ENCODE measurements at regions not wholly inside any gene's neighbourhood (a gene's known extent, or its start where the extent isn't known, plus 50 kb on each side); places are given as distances from the start of the nearest gene placed in this dataset.

DNA sequence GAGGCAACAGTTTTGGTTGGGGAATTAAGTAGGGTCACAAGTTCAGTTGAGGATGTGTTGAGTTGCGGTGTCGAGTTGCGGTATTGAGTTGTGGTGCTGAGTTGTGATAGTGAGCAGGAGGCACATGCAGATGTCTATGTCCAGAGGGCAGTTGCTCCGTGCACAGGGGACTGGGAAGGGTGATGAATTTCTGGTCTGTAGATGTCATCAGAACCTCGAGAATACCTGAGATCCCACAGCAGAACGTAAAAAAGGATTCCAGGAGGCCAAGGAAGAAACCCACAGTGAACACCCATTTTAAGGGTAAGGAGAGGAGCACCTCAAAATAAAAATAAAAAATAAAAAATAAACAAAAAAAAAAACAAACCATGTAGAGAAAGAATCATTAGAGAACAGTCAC, 354.4 kb upstream of the ARGLU1 start:
- no peaks in the 10 kb centered on the region for H3K36me3 ChIP-seq
- no peak overlapping the region for H3K27ac ChIP-seq (replicated peaks in 1 of 4)
- no peaks in the 10 kb centered on the region for H3K9me3 ChIP-seq
- no peaks in the 10 kb centered on the region for H3K27me3 ChIP-seq
- no peak for DNase-seq (ENCODE audit: extremely low spot score)
- intact Hi-C loops (cut with DNase I), result loop anchor here (5.0 kb wide), 1 partner anchor 200 kb away; no protein-coding TSS in a partner anchor
- WGBS, result 88% methylated on average over 6 of the region's 6 CpGs
- no peak overlapping the region for H3K4me3 ChIP-seq
- TF ChIP-seq POLR2AphosphoS5 (IDR thresholded peaks at IDR 0.05) (no peak), POLR2A (IDR thresholded peaks at IDR 0.05; ENCODE audit: low read depth) (no peak), EP300 (IDR thresholded peaks at IDR 0.05) (no peak)
- TF ChIP-seq, protein P1, sequence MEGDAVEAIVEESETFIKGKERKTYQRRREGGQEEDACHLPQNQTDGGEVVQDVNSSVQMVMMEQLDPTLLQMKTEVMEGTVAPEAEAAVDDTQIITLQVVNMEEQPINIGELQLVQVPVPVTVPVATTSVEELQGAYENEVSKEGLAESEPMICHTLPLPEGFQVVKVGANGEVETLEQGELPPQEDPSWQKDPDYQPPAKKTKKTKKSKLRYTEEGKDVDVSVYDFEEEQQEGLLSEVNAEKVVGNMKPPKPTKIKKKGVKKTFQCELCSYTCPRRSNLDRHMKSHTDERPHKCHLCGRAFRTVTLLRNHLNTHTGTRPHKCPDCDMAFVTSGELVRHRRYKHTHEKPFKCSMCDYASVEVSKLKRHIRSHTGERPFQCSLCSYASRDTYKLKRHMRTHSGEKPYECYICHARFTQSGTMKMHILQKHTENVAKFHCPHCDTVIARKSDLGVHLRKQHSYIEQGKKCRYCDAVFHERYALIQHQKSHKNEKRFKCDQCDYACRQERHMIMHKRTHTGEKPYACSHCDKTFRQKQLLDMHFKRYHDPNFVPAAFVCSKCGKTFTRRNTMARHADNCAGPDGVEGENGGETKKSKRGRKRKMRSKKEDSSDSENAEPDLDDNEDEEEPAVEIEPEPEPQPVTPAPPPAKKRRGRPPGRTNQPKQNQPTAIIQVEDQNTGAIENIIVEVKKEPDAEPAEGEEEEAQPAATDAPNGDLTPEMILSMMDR (IDR thresholded peaks at IDR 0.05), result no peak
- H3K4me1 ChIP-seq, result peaks cover 0 to 29% (median 19%) of the 10 kb centered on the region in 4 donors

DNA sequence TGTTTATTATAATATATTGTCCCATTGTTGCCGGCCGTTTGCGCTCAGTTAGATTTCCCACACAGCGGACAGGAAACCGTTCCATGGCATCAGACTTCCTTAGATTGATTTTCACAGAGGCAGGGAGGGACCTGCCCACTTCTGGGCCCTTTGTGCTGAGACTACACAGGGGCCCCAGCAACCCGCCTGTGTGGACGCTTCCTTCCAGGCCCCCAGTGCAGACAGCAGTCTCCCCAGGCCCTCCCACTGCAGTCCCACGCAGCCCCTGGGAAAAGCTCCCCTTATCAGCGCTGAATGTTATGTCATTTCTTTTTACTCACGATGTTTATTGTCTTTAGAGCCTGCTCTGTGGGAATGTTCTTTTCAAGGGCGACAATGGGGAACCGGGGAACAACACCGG, 351.7 kb upstream of the ARGLU1 start:
- Histone ChIP-seq H3K4me3 (no peak overlapping the region), H3K4me1 (peaks cover 0 to 33% (median 24%) of the 10 kb centered on the region in 4 donors), H3K36me3 (no peaks in the 10 kb centered on the region), H3K27ac (replicated peaks in 1 of 4) (peak overlapping the region; percentile 83 to 88 (median 85)), H3K27me3 (no peaks in the 10 kb centered on the region), H3K9me3 (no peaks in the 10 kb centered on the region)
- no peak for DNase-seq (ENCODE audit: extremely low spot score)
- 61% methylated on average over 13 of the region's 13 CpGs for WGBS
- intact Hi-C loops (cut with DNase I), result loop anchor here (5.0 to 10.0 kb wide), 2 partner anchors 203 to 355 kb away; partner anchors contain the start of gene ARGLU1
- TF ChIP-seq, protein P1 (IDR thresholded peaks at IDR 0.05), result no peak
- TF ChIP-seq EP300 (IDR thresholded peaks at IDR 0.05) (no peak), POLR2A (IDR thresholded peaks at IDR 0.05; ENCODE audit: low read depth) (no peak), POLR2AphosphoS5 (IDR thresholded peaks at IDR 0.05) (peak; percentile 15 to 20)

DNA sequence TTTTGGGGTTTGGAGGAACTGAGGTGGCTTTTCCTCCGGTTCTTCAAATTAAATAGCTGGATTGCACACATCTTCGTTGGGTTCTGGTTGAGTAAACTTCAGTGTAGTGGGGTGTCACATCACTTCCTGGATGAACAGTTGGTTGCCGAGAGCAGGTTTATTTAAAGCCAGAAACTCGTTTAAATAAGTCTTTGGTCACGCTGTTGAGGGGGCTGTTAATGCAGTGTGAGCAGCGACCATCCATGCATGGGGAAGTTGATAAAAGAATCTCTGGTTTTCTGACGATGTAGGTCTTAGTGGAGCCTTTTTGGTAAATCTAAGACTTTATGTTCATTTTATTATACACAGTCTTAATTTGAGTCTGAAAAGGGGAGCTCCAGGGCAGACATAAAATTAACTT, 351.2 kb upstream of the ARGLU1 start:
- Histone ChIP-seq H3K9me3 (no peaks in the 10 kb centered on the region), H3K27me3 (no peaks in the 10 kb centered on the region), H3K4me1 (peaks cover 0 to 33% (median 24%) of the 10 kb centered on the region in 4 donors), H3K27ac (replicated peaks in 1 of 4) (peak overlapping the region; percentile 83 to 88 (median 85)), H3K4me3 (no peak overlapping the region), H3K36me3 (no peaks in the 10 kb centered on the region)
- DNase-seq (ENCODE audit: extremely low spot score), result no peak
- TF ChIP-seq POLR2AphosphoS5 (IDR thresholded peaks at IDR 0.05), result no peak
- TF ChIP-seq, protein P1 (IDR thresholded peaks at IDR 0.05), result no peak
- TF ChIP-seq POLR2A (IDR thresholded peaks at IDR 0.05; ENCODE audit: low read depth), result no peak
- TF ChIP-seq EP300 (IDR thresholded peaks at IDR 0.05), result no peak
- 43% methylated on average over 7 of the region's 7 CpGs for WGBS
- intact Hi-C loops (cut with DNase I), result loop anchor here (10.0 kb wide), 1 partner anchor 354 kb away; the partner anchor contains the start of gene ARGLU1

DNA sequence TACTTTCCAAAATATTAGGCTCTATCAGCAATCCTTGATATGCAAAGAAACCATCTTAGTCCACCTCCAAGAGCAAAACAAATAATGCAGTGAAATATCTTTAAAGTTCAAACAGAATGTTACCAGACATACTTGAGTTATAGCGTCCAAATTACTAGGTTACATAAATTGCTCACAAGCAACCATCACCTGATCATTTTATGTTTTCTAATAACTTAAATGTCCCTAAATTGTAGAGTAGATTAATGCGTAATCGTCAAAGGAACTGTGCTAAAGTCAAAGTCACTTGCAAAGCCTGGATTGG, 350.6 kb upstream of the ARGLU1 start:
- intact Hi-C loops (cut with DNase I), result loop anchor here (10.0 kb wide), 1 partner anchor 354 kb away; the partner anchor contains the start of gene ARGLU1
- Histone ChIP-seq H3K4me3 (peak overlapping the region; percentile 55 to 76 (median 64)), H3K4me1 (peaks cover 0 to 33% (median 24%) of the 10 kb centered on the region in 4 donors), H3K27ac (replicated peaks in 1 of 4) (peak overlapping the region; percentile 83 to 88 (median 85)), H3K9me3 (no peaks in the 10 kb centered on the region), H3K27me3 (no peaks in the 10 kb centered on the region), H3K36me3 (no peaks in the 10 kb centered on the region)
- WGBS, result 41% methylated on average over 3 of the region's 3 CpGs
- TF ChIP-seq EP300 (IDR thresholded peaks at IDR 0.05) (no peak), POLR2A (IDR thresholded peaks at IDR 0.05; ENCODE audit: low read depth) (no peak), POLR2AphosphoS5 (IDR thresholded peaks at IDR 0.05) (no peak)
- TF ChIP-seq, protein P1 (IDR thresholded peaks at IDR 0.05), result no peak
- DNase-seq (ENCODE audit: extremely low spot score), result no peak
